GM21423 (cell line): ENCODE measurements at regions not wholly inside any gene's neighbourhood (a gene's known extent, or its start where the extent isn't known, plus 50 kb on each side); places are given as distances from the start of the nearest gene placed in this dataset.

Source experiments
- ATAC-seq: cut with Tn5 transposase; IDR thresholded peaks from one replicate; pipeline ENCODE4 v1.9.1; 2021; ENCODE audit warnings: mild to moderate bottlenecking, moderate library complexity; ENCODE audit not compliant: unreplicated experiment

GRCh38 chr15:46753946-46754345, 963.4 kb upstream of the SEMA6D start:
- ATAC-seq: no peak

DNA sequence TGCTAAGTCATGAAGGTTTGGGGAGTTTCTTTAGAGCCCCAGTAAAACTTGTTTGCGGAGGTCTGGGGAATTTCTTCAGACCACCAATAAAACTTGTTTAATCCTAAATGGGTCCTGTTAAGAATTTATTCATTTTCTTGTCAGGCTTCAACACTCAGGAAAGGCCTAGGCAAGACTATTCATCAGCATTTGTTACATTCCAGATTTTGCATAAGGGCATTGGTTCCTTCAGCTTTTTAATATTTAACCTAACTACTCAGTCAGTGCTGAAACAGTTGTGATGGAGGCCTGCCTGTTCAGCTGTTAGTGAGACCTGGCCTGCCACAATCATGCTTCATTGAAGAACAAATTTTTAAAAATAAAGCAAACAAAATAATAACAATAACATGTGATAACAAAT, 954.2 kb upstream of the SEMA6D start:
- no peak for ATAC-seq

- ATAC-seq: no peak
Measured at GRCh38 chr15:46764851-46765250, 952.5 kb upstream of the SEMA6D start.

- no peak for ATAC-seq
Measured at GRCh38 chr15:46766021-46766420, 951.3 kb upstream of the SEMA6D start.

GRCh38 chr15:46768287-46768686, 949.0 kb upstream of the SEMA6D start:
- ATAC-seq: no peak

DNA sequence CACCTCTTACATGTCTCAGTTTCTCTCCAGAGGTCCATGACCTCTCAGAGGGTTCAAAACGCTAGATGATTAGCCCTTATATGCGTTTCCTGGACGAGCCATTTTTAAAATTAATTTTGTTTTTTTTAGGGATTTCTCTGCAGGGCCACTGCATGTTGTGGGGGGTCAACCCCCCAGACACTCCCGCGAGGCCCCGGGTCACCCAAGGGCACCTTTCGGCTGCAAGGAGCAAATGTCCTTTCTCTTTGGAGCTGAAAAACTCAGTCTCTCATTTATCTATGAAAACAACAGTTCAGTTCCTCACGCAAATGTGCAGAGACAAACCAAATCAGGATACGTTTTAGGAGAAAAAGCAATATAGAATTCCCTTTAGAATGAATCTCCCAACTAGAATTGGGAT, 944.3 kb upstream of the SEMA6D start:
- ATAC-seq: no peak

DNA sequence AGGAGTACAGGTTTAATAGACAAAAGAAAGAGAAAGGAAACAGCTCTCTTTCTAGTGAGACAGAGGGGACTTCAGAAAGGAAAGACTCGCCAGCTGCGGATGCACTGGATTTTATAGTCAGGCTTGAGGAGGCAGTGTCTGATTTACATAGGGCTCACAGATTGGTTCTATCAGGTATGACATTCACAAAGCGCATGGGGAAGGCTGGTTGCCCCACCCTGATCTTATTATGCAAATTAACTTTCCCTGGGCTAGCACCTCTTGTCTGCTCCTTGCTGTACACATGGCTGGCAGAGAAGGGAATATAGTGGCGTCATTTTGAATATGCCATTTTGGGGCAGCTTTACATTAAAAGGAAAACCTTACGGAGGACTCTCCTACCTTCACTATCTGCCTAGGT, 938.4 kb upstream of the SEMA6D start:
- no peak for ATAC-seq

DNA sequence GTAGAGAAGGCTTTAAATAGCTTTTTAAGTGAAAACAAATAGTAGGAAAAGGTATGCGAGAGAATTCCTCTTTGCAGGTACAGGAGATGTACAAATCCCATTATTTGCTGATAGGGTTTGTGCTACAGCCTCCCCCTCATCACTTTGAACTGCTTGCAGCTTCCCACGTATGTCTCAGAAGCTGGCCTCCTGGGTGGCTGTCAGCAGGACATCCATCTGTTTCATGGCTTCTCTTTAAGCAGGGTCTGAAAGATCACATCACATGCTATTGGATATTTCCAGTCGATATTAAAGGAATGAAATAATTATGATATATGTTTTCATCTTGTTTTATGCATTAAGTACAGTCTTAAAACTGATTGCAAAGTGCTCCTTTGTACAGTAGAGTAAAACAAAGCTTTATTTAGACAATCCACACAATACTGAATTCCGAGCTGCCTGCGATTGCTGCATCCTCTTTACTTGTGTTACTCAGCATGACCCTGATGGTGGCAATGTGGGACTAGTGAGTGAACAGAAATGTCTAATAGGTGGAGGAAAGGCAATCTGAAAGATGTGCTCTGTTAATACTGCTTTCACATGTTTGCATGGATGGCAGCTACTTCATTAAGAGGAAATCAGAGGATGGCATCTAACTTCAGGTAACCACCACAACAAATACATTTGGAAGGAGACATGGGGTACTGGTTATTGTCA, 930.6 kb upstream of the SEMA6D start:
- ATAC-seq: no peak

DNA sequence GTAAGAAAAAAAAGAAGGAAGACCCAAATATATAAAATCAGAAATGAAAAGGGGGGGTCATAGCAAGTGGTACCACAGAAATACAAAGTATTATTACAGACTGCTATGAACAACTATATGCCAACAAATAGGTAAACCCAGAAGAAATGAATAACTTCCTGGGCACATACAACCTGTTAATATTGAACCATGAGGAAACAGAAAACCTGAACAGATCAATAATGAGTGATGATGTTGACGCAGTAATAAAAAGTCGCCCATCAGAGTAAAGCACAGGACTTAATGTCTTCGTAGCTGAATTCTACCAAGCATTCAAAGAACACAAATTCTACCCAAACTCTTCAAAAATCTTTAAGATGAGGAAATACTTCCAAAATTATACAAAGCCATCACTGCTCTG, 921.6 kb upstream of the SEMA6D start:
- no peak for ATAC-seq

DNA sequence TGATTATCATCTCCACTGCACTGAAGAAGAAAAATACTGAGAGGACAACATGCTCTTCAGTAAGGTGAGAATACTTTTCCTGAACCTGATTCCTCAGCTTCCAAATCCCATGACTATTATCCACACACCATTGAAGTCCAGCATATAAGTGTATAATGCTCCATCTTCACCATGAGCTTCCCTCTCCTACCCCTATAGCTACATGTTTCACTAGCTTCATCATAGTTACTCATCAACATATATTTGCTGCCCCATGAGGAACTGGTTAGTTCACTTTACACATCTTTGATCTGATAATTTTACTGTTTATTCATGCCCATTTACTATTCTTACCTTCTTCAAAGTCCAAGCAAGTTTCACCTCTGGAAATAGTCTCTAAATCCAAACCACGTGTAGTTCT, 908.5 kb upstream of the SEMA6D start:
- no peak for ATAC-seq

DNA sequence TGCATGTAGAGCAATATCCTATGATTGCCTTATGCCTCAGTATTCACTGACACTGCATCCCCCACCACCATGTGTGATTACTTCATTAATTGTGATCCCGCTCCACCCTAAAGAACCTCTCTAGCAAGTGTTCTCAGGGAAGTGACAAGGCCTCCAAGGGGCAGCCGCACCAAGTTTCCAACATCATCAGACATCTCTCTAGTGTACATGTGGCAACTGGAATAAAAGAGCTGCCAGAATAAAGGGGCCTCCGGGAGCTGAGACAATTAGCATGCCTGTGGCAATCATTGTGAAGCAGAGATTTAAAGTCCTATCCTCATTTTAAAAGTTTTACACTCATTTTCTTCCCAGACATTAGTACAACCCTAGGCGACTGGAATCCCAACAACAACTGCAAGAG, 902.1 kb upstream of the SEMA6D start:
- ATAC-seq: no peak

GRCh38 chr15:46815765-46816164, 901.5 kb upstream of the SEMA6D start:
- no peak for ATAC-seq

DNA sequence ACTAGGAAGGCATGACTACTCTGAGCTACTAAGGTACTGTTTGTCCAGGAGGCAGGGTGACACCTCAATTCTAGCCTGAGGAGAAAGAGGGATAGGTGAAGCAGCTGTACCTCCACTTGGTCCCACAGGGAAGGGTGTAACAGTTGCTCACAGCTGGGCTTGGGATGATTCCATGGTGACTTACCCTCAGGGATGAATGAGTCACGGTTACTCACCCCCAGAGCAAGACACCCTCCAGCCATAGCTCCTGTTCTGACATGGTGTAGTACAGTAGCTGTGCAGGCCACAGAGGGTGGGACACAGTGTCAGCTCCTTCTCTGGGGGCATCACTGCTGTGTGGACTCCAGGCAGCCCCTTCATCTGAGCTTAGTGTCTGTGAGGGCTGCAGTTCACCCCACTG, 868.6 kb upstream of the SEMA6D start:
- no peak for ATAC-seq

GRCh38 chr15:46853600-46853999, 863.7 kb upstream of the SEMA6D start:
- ATAC-seq: no peak

- ATAC-seq: no peak
Measured at GRCh38 chr15:46854564-46854963, 862.7 kb upstream of the SEMA6D start.

DNA sequence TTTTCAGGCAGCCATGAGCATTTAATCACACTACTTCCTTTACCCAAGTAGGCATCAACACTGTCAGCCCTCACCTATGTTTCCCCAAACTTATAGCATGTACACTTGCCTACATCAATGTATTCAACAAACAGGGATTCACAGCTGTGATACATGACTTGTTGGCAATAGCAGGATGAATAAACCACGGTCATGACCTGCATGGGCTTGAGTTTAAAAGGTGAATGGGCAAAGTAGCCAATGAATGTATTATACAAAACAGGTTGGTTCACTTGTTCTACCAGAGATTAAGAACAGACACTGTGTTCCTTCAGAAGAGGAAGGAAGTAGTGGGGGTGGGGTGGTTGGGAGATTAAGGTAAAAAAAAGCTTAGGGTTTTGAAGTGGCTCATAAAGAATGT, 861.9 kb upstream of the SEMA6D start:
- no peak for ATAC-seq

- no peak for ATAC-seq
Measured at GRCh38 chr15:46856839-46857502, 860.3 kb upstream of the SEMA6D start.

GRCh38 chr15:46858150-46858549, 859.2 kb upstream of the SEMA6D start:
- no peak for ATAC-seq

GRCh38 chr15:46861796-46862195, 855.5 kb upstream of the SEMA6D start:
- ATAC-seq: no peak

- no peak for ATAC-seq
Measured at GRCh38 chr15:46865155-46865554, 852.1 kb upstream of the SEMA6D start.

GRCh38 chr15:46872286-46872980, 844.9 kb upstream of the SEMA6D start:
- ATAC-seq: no peak

- no peak for ATAC-seq
Measured at GRCh38 chr15:46872981-46873330, 844.3 kb upstream of the SEMA6D start.
